CD14-positive monocyte (primary cell): ENCODE measurements at regions not wholly inside any gene's neighbourhood (a gene's known extent, or its start where the extent isn't known, plus 50 kb on each side); places are given as distances from the start of the nearest gene placed in this dataset.

Experiments used
- DNase-seq, 3 donors: peaks; one replicate each; pipeline ENCODE4 v3.0.0-alpha.2; 2011 to 2022
- H2AFZ ChIP-seq: 2 replicates; pipeline ENCODE4 v1.6.0; 2012; ENCODE audit warnings: mild to moderate bottlenecking, low read depth, low read length, inconsistent platforms; ENCODE audit not compliant: insufficient read depth, poor library complexity, severe bottlenecking
- H3K27ac ChIP-seq, 2 donors: 1 replicate in 1 of 2; 2 replicates in 1 of 2; pipeline ENCODE4 v1.5.1; 2012 to 2013; ENCODE audit warnings: low read length in 2 of 2, control low read depth in 1 of 2, inconsistent platforms in 1 of 2, low read depth in 1 of 2, mild to moderate bottlenecking in 1 of 2
- H3K27me3 ChIP-seq, 2 donors: one replicate each; pipeline versions ENCODE4 v1.6.0 to v1.6.1; 2011 to 2013; ENCODE audit warnings: low read length in 2 of 2; ENCODE audit not compliant: control insufficient read depth in 2 of 2, insufficient read depth in 2 of 2
- H3K36me3 ChIP-seq, 2 donors: replicated peaks in 1 of 2; 1 replicate in 1 of 2; 2 replicates in 1 of 2; pipeline versions ENCODE4 v1.5.1 to v1.6.1; 2012 to 2013; ENCODE audit warnings: low read length in 2 of 2, control low read depth in 1 of 2, inconsistent platforms in 1 of 2, mild to moderate bottlenecking in 1 of 2; ENCODE audit not compliant: insufficient read depth in 2 of 2, control insufficient read depth in 1 of 2
- H3K4me1 ChIP-seq, 2 donors: 1 replicate in 1 of 2; 2 replicates in 1 of 2; pipeline versions ENCODE4 v1.5.1 to v1.6.1; 2012 to 2013; ENCODE audit warnings: low read length in 2 of 2, control low read depth in 1 of 2, inconsistent platforms in 1 of 2, mild to moderate bottlenecking in 1 of 2, moderate library complexity in 1 of 2; ENCODE audit not compliant: insufficient read depth in 2 of 2, control insufficient read depth in 1 of 2
- H3K4me2 ChIP-seq: replicated peaks from 2 replicates; pipeline ENCODE3; 2012; ENCODE audit warnings: low read length, moderate library complexity, mild to moderate bottlenecking; ENCODE audit not compliant: poor library complexity, severe bottlenecking; ENCODE audit errors: extremely low read depth
- H3K4me3 ChIP-seq, 3 experiments: fragments of 200-600 bp in 1 of 3; sonication (generic) in 1 of 3; replicated peaks in 1 of 3; 1 replicate in 2 of 3; 2 replicates in 1 of 3; pipeline ENCODE4 v1.5.1; 2011 to 2013; ENCODE audit warnings: low read length in 3 of 3, mild to moderate bottlenecking in 3 of 3, control low read depth in 2 of 3, low read depth in 2 of 3, inconsistent platforms in 1 of 3, moderate library complexity in 1 of 3
- H3K79me2 ChIP-seq: 2 replicates; pipeline ENCODE4 v1.6.0; 2012; ENCODE audit warnings: mild to moderate bottlenecking, control low read depth, inconsistent platforms, low read length, moderate library complexity; ENCODE audit not compliant: insufficient read depth
- H3K9ac ChIP-seq: 2 replicates; pipeline ENCODE4 v1.6.0; 2017; ENCODE audit warnings: low read length, mild to moderate bottlenecking; ENCODE audit not compliant: insufficient read depth, poor library complexity, severe bottlenecking
- H3K9me3 ChIP-seq, 2 donors: replicated peaks in 1 of 2; 1 replicate in 1 of 2; 2 replicates in 1 of 2; pipeline versions ENCODE4 v1.5.1 to v1.6.1; 2012 to 2013; ENCODE audit warnings: low read length in 2 of 2, control low read depth in 1 of 2; ENCODE audit not compliant: control insufficient read depth in 1 of 2, insufficient read depth in 1 of 2
- H4K20me1 ChIP-seq: 2 replicates; pipeline ENCODE4 v1.6.0; 2012; ENCODE audit warnings: mild to moderate bottlenecking, low read length, control low read depth, moderate library complexity; ENCODE audit not compliant: insufficient read depth
- H3K27ac Mint-ChIP-seq, 7 donors: one replicate each; pipeline ENCODE4 v1.8.0; 2020; ENCODE audit warnings: mild to moderate bottlenecking in 7 of 7, mixed read lengths in 7 of 7, moderate library complexity in 6 of 7, inconsistent platforms in 2 of 7
- H3K27me3 Mint-ChIP-seq, 3 donors: one replicate each; pipeline ENCODE4 v1.8.0; 2021 to 2022; ENCODE audit warnings: low read depth in 3 of 3, mild to moderate bottlenecking in 3 of 3, mixed read lengths in 3 of 3, moderate library complexity in 3 of 3, inconsistent platforms in 1 of 3
- H3K36me3 Mint-ChIP-seq, 2 donors: one replicate each; pipeline ENCODE4 v1.8.0; 2020; ENCODE audit warnings: mixed read lengths in 2 of 2, inconsistent platforms in 1 of 2, mild to moderate bottlenecking in 1 of 2
- H3K4me1 Mint-ChIP-seq: one replicate; pipeline ENCODE4 v1.8.0; 2020; ENCODE audit warnings: mild to moderate bottlenecking, mixed read lengths
- H3K4me3 Mint-ChIP-seq, 2 donors: one replicate each; pipeline ENCODE4 v1.8.0; 2020; ENCODE audit warnings: mild to moderate bottlenecking in 2 of 2, mixed read lengths in 2 of 2, moderate library complexity in 1 of 2
- H3K9me3 Mint-ChIP-seq, 7 donors: one replicate each; pipeline ENCODE4 v1.8.0; 2020 to 2022; ENCODE audit warnings: mixed read lengths in 7 of 7, mild to moderate bottlenecking in 6 of 7, moderate library complexity in 6 of 7, inconsistent platforms in 2 of 7
- CTCF ChIP-seq: fragments of 200-600 bp; IDR thresholded peaks from one replicate; pipeline ENCODE4 v1.8.0; 2022; ENCODE audit warnings: antibody characterized with exemption, mild to moderate bottlenecking
- WGBS: methylation state at CpG from one replicate; pipeline ENCODE4 v1.1.5; 2013; ENCODE audit warnings: missing lambda C conversion rate; ENCODE audit not compliant: insufficient coverage; 5-methylcytosine and 5-hydroxymethylcytosine counted together
- intact Hi-C, 2 donors: fragments of 100-400 bp; cut with micrococcal nuclease; formaldehyde crosslinking; loops; one replicate each; pipeline versions ENCODE4 v1.15.0 to v1.15.1; 2023

GRCh38 chr16:55045756-55046460 is 115.2 kb downstream of the IRX5 start:
- H4K20me1 ChIP-seq, result no peaks in the 10 kb centered on the region
- H3K27me3 Mint-ChIP-seq, result peaks cover 0 to 14% (median 10%) of the 10 kb centered on the region in 3 donors
- TF ChIP-seq CTCF, result no peak
- H3K9me3 ChIP-seq, result no peaks in the 10 kb centered on the region
- no peak overlapping the region for H3K4me3 Mint-ChIP-seq
- H3K4me3 ChIP-seq, result no peak overlapping the region
- no peak overlapping the region for H2AFZ ChIP-seq
- no peak overlapping the region for H3K9ac ChIP-seq
- H3K9me3 Mint-ChIP-seq, result no peaks in the 10 kb centered on the region
- no peaks in the 10 kb centered on the region for H3K4me1 Mint-ChIP-seq
- H3K4me1 ChIP-seq, result no peaks in the 10 kb centered on the region
- no peaks in the 10 kb centered on the region for H3K36me3 ChIP-seq
- H3K79me2 ChIP-seq, result no peaks in the 10 kb centered on the region
- no peak overlapping the region for H3K27ac Mint-ChIP-seq
- intact Hi-C loops, result no loop called here
- H3K27ac ChIP-seq, result no peak overlapping the region
- DNase-seq, result no peak
- 56% methylated on average over 4 of the region's 11 CpGs for WGBS
- H3K36me3 Mint-ChIP-seq, result no peaks in the 10 kb centered on the region
- no peak overlapping the region for H3K4me2 ChIP-seq
- H3K27me3 ChIP-seq, result no peaks in the 10 kb centered on the region

DNA sequence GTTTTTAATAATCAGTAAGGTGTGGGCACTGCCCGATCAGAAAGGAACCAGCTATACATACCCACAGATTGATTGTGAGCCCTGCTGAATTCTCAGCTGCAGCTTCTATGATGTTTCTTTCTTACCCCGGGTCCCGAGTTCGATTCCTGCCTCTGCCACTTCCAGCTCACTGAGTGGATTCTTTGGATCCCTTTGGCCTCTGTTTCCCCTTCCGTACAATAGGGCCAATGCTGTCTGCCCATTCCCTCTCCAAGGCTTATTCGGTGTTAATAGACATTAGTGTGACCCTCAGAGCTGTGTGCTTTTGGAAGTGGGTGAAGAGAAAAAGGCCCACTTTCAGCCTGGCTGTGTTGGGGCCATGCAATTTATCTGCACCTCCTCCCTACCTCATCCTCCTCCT is 115.8 kb downstream of the IRX5 start:
- intact Hi-C loops, result no loop called here
- TF ChIP-seq CTCF, result no peak
- H3K36me3 Mint-ChIP-seq, result no peaks in the 10 kb centered on the region
- Histone ChIP-seq H3K4me2 (no peak overlapping the region), H3K27ac (no peak overlapping the region), H3K4me1 (no peaks in the 10 kb centered on the region), H3K4me3 (no peak overlapping the region), H2AFZ (no peak overlapping the region), H3K9ac (no peak overlapping the region), H3K79me2 (no peaks in the 10 kb centered on the region), H4K20me1 (no peaks in the 10 kb centered on the region), H3K27me3 (no peaks in the 10 kb centered on the region), H3K36me3 (no peaks in the 10 kb centered on the region), H3K9me3 (no peaks in the 10 kb centered on the region)
- DNase-seq, result no peak
- no peak overlapping the region for H3K27ac Mint-ChIP-seq
- no peak overlapping the region for H3K4me3 Mint-ChIP-seq
- WGBS, result 100% methylated on average over 4 of the region's 6 CpGs
- H3K27me3 Mint-ChIP-seq, result peaks cover 0 to 14% (median 10%) of the 10 kb centered on the region in 3 donors
- H3K9me3 Mint-ChIP-seq, result no peaks in the 10 kb centered on the region
- H3K4me1 Mint-ChIP-seq, result no peaks in the 10 kb centered on the region
